Tibial artery (tissue), 4 donors: ENCODE measurements at regions not wholly inside any gene's neighbourhood (a gene's known extent, or its start where the extent isn't known, plus 50 kb on each side); places are given as distances from the start of the nearest gene placed in this dataset.

Source experiments
- DNase-seq, 2 donors: peaks; one replicate each; pipeline ENCODE4 v3.0.0-alpha.2; 2019
- H3K27ac ChIP-seq, 2 donors: fragments of 200-600 bp; sonication (generic) in 1 of 2; 1 replicate in 1 of 2; 2 replicates in 1 of 2; pipeline ENCODE4 v1.5.1; 2018 to 2019; ENCODE audit warnings: mild to moderate bottlenecking in 1 of 2
- H3K27me3 ChIP-seq, 2 donors: fragments of 200-600 bp; sonication (generic) in 1 of 2; one replicate each; pipeline versions ENCODE4 v1.5.1 to v1.6.0; 2016 to 2019
- H3K36me3 ChIP-seq, 3 donors: fragments of 200-600 bp; sonication (generic) in 2 of 3; one replicate each; pipeline ENCODE4 v1.5.1; 2016 to 2019; ENCODE audit warnings: mild to moderate bottlenecking in 2 of 3
- H3K4me1 ChIP-seq, 4 donors: fragments of 200-600 bp; sonication (generic) in 2 of 4; 1 replicate in 3 of 4; 2 replicates in 1 of 4; pipeline ENCODE4 v1.5.1; 2016 to 2019
- H3K4me3 ChIP-seq, 2 donors: fragments of 200-600 bp; sonication (generic) in 1 of 2; 1 replicate in 1 of 2; 2 replicates in 1 of 2; pipeline ENCODE4 v1.5.1; 2018 to 2019; ENCODE audit warnings: mild to moderate bottlenecking in 2 of 2
- H3K9me3 ChIP-seq, 3 donors: fragments of 200-600 bp; sonication (generic) in 1 of 3; one replicate each; pipeline ENCODE4 v1.5.1; 2016 to 2019
- intact Hi-C: fragments of 100-400 bp; cut with DNase I; formaldehyde crosslinking; loops from one replicate; pipeline ENCODE4 v1.15.0; 2023; ENCODE audit warnings: low total_unique reads
- TF ChIP-seq, protein P1 (sequence below), 2 experiments: fragments of 200-600 bp in 1 of 2; fragments of 450-650 bp in 1 of 2; IDR thresholded peaks; one replicate each; pipeline ENCODE4 v1.5.1; 2017 to 2019; ENCODE audit warnings: antibody characterized with exemption in 2 of 2, mild to moderate bottlenecking in 1 of 2, moderate library complexity in 1 of 2

DNA sequence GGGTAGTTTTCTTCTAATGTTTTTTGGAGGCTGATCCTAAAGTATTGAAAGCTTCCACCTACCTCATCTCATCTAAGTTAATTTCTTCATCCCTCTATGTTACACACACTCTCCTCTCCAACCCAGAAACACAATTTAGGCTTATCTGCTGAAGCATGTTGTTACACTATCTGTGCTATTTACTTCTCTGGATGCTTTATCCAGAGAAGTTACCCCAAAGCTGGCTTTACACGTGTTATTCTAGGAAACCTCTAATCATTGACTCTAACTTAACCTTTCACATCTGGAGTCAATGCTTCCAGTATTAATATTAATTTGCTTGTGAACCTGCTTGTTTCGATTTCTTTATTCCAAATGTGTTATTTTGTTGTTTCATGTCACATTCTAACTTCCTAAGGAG, 87.3 kb upstream of the NMU start:
- Histone ChIP-seq H3K27me3 (no peaks in the 10 kb centered on the region), H3K27ac (no peak overlapping the region), H3K9me3 (no peaks in the 10 kb centered on the region), H3K4me1 (no peaks in the 10 kb centered on the region), H3K4me3 (no peak overlapping the region), H3K36me3 (no peaks in the 10 kb centered on the region)
- TF ChIP-seq, protein P1, sequence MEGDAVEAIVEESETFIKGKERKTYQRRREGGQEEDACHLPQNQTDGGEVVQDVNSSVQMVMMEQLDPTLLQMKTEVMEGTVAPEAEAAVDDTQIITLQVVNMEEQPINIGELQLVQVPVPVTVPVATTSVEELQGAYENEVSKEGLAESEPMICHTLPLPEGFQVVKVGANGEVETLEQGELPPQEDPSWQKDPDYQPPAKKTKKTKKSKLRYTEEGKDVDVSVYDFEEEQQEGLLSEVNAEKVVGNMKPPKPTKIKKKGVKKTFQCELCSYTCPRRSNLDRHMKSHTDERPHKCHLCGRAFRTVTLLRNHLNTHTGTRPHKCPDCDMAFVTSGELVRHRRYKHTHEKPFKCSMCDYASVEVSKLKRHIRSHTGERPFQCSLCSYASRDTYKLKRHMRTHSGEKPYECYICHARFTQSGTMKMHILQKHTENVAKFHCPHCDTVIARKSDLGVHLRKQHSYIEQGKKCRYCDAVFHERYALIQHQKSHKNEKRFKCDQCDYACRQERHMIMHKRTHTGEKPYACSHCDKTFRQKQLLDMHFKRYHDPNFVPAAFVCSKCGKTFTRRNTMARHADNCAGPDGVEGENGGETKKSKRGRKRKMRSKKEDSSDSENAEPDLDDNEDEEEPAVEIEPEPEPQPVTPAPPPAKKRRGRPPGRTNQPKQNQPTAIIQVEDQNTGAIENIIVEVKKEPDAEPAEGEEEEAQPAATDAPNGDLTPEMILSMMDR (IDR thresholded peaks at IDR 0.05), result no peak
- no peak for DNase-seq
- intact Hi-C loops, result no loop called here

DNA sequence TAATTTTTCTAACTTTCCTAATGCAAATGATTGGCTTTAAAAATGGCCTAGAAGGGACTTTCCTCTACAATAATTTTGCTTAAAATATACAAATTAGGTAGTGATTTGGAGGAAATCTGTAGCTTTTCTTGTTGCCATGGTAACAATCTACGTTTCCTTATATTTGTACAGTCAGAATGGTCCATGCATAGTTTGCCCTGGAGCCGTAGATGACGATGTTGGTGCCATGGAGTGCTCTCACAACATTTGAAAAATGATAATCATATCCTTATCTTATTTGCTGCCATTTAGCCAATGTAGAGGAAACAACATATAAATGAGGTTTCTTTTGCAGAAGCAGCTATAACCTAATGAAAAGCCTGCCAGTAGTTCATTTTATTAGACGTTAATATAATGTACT, 89.0 kb upstream of the NMU start:
- no peaks in the 10 kb centered on the region for H3K36me3 ChIP-seq
- intact Hi-C loops, result no loop called here
- no peak overlapping the region for H3K4me3 ChIP-seq
- no peaks in the 10 kb centered on the region for H3K27me3 ChIP-seq
- DNase-seq, result no peak
- no peaks in the 10 kb centered on the region for H3K4me1 ChIP-seq
- no peaks in the 10 kb centered on the region for H3K9me3 ChIP-seq
- TF ChIP-seq, protein P1 (IDR thresholded peaks at IDR 0.05), result no peak
- no peak overlapping the region for H3K27ac ChIP-seq

DNA sequence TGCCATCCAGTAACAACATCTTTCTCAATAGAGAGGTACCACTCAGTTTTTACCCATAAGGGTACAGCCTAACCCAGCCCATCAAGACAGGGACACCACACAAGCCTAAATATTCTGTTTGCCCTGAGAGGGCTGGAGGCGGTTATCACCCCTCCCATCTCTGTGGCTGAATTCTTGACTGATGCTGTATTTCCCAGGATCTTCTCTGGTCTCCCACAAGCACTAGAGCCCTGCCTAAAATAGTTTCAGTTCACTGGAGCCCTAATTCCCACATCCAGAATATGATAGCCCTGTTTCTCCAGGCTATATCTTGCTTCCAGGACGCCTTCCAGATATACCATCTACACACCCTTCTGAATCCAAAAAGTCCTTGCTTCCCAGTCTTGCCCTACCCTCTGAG, 91.6 kb upstream of the NMU start:
- Histone ChIP-seq H3K4me1 (no peaks in the 10 kb centered on the region), H3K27me3 (no peaks in the 10 kb centered on the region), H3K4me3 (no peak overlapping the region), H3K9me3 (no peaks in the 10 kb centered on the region), H3K27ac (no peak overlapping the region), H3K36me3 (no peaks in the 10 kb centered on the region)
- no peak for DNase-seq
- TF ChIP-seq, protein P1 (IDR thresholded peaks at IDR 0.05), result no peak
- intact Hi-C loops, result no loop called here

DNA sequence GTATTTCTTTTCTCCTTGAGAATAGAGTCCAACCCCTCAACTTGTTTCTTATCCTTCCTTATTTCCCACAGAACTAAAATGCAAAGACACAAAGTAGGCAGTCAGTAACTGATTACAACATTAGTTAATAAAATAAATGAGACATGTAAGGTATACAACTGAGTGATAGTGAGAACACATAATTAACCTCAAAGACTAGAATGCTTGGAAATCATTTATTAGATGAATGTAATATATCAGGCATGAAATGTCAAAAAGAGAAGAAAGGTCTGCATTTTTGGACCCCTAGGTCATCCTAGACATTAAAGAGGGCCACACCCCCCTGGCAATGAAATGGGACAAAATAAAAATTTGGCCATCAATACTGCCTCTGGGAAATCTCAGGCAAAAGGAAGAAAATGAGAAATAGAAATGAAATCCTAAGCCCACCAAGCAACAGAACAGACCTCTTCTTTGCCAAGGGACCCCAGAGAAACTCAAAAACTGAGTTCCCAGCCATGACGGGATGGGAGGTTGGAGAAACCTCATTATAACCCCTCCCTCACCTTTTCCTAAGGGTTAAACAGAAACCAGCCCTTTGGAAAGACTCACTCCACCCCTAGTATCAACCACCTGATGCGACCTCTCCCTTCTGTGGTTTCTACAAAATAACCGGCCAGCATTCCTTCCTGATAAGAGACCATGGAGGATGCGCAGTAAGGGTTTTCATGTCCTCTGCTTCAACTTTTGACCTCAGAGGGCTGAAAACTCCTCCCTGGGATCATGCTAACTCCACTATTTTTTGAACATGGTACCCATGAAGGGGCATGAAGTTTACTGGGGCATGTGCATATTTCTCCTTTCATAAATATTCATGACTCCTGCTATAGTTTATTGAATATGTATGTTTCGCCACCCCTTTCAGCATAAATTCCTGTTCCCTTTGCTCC, 90.0 kb upstream of the EXOC1L start:
- H3K36me3 ChIP-seq, result no peaks in the 10 kb centered on the region
- TF ChIP-seq, protein P1 (IDR thresholded peaks at IDR 0.05), result no peak

DNA sequence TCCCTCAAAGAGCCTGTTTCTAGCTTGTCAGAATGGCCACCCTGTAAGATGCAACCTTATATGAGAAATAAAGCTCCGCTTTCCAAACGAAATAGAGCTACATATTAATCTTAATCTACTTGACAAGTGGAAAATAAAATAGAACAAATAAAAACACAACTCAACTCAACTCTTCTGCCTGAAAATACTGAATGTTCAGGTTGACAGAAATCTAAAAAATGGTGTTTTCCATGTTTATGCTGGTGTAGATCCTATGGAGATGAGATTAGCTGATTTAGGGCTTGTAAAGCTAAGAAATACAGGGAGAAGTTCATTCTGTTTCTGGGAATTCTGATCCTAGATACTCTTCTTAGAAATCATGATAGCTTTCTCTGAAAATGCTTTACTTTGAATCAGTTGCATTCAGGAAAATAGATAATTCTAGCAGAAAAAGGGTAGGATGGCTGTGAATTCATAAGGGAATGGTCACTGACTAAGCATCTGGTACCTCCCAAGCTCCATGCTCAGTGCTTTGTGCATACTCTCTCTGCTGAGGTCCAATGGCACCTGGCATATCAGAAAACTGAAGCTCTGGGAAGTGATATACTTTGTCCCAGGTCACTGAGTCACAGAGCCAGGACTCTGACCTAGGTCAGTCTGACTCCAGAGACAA, 89.2 kb upstream of the EXOC1L start:
- Histone ChIP-seq H3K27me3 (no peaks in the 10 kb centered on the region), H3K4me3 (no peak overlapping the region), H3K27ac (no peak overlapping the region), H3K4me1 (no peaks in the 10 kb centered on the region), H3K9me3 (no peaks in the 10 kb centered on the region), H3K36me3 (no peaks in the 10 kb centered on the region)
- DNase-seq, result no peak
- TF ChIP-seq, protein P1 (IDR thresholded peaks at IDR 0.05), result no peak
- intact Hi-C loops, result no loop called here

More for the DNA sequence above, 90.0 kb upstream of the EXOC1L start:
- Histone ChIP-seq H3K4me3 (no peak overlapping the region), H3K4me1 (no peaks in the 10 kb centered on the region), H3K9me3 (no peaks in the 10 kb centered on the region), H3K27ac (no peak overlapping the region), H3K27me3 (no peaks in the 10 kb centered on the region)
- no peak for DNase-seq
- intact Hi-C loops, result no loop called here
